ENCODE measurements at regions not wholly inside any gene's neighbourhood (a gene's known extent, or its start where the extent isn't known, plus 50 kb on each side); places are given as distances from the start of the nearest gene placed in this dataset.

GRCh38 chr9:27880635-27881034, 307.4 kb upstream of the C9orf72 start:
- POLR2A ChIA-PET = no interaction called here
- dilution Hi-C loops (cut with MboI; ENCODE audit: extremely low pct_ligation_motif_present, low sequenced_read_pairs) = no loop called here
- FAIRE-seq = no peak

DNA sequence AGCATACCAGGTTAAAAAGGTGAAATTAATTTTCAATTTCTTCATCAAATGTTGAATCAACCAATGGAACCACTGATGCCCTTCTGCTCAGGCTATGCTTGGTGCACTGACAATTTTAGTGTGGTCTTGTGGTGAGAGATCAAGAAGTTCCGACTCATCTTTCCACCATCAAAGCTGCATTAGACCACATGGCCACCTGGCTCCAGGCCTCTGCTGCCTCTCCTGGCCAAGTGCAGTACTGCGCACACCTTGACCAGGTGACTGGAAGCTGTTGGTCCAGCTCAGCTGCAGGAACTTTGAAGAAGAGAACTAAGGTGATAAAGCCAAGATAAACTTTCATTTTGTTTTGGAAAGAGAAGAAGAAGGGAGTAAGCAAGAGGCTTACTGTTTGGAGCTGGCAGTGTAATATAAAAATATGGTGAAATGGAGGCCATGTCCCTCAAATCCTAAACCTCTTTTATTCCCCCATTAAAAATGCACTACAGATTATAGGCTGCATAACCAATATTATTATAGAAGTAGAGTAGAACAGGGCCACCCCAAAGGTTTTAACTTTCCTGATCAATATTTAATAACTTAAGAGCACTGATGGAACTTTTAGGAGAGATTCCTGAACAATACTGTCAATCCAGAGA, 315.5 kb upstream of the C9orf72 start:
- Histone ChIP-seq H3K4me3 (replicated peaks in 1 of 3; ENCODE audit: insufficient read depth in 1 of 3, low read depth in 1 of 3, low read length in 3 of 3) (no peak overlapping the region), H3K9me1 (replicated peaks; ENCODE audit: control insufficient read depth, extremely low read depth, insufficient read depth, low read length) (no peaks in the 10 kb centered on the region), H3K36me3 (ENCODE audit: control insufficient read depth in 2 of 2, extremely low read depth in 1 of 2, insufficient read depth in 2 of 2, low read length in 2 of 2) (no peaks in the 10 kb centered on the region), H3K4me2 (ENCODE audit: insufficient read depth, low read length) (no peak overlapping the region), H3K9ac (replicated peaks; ENCODE audit: extremely low read depth, insufficient read depth, low read length) (no peak overlapping the region), H2AFZ (ENCODE audit: low read depth, low read length) (no peak overlapping the region), H3K79me2 (ENCODE audit: control insufficient read depth, insufficient read depth, low read length) (no peaks in the 10 kb centered on the region), H3K4me1 (ENCODE audit: control insufficient read depth, extremely low read depth, insufficient read depth, low read length) (no peaks in the 10 kb centered on the region), H3K9me3 (replicated peaks; ENCODE audit: control insufficient read depth, insufficient read depth, low read length) (no peaks in the 10 kb centered on the region), H3K27me3 (ENCODE audit: control insufficient read depth in 2 of 2, insufficient read depth in 2 of 2, low read length in 2 of 2) (no peaks in the 10 kb centered on the region), H3K27ac (ENCODE audit: insufficient read depth, low read depth, low read length) (no peak overlapping the region), H4K20me1 (replicated peaks; ENCODE audit: control insufficient read depth, extremely low read depth, insufficient read depth, low read length) (no peaks in the 10 kb centered on the region)
- no peak for TF ChIP-seq POLR2AphosphoS5 (IDR thresholded peaks at IDR 0.05; ENCODE audit: insufficient read depth, low read depth, low read length)
- TF ChIP-seq, protein P1, sequence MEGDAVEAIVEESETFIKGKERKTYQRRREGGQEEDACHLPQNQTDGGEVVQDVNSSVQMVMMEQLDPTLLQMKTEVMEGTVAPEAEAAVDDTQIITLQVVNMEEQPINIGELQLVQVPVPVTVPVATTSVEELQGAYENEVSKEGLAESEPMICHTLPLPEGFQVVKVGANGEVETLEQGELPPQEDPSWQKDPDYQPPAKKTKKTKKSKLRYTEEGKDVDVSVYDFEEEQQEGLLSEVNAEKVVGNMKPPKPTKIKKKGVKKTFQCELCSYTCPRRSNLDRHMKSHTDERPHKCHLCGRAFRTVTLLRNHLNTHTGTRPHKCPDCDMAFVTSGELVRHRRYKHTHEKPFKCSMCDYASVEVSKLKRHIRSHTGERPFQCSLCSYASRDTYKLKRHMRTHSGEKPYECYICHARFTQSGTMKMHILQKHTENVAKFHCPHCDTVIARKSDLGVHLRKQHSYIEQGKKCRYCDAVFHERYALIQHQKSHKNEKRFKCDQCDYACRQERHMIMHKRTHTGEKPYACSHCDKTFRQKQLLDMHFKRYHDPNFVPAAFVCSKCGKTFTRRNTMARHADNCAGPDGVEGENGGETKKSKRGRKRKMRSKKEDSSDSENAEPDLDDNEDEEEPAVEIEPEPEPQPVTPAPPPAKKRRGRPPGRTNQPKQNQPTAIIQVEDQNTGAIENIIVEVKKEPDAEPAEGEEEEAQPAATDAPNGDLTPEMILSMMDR (IDR thresholded peaks at IDR 0.05; ENCODE audit: extremely low read depth in 1 of 2, insufficient read depth in 1 of 2, low read depth in 1 of 2, low read length in 2 of 2) = peak; percentile 53 to 58
- FAIRE-seq (no peak), DNase-seq (ENCODE audit: low read depth, low spot score) (no peak)
- dilution Hi-C loops (cut with MboI; ENCODE audit: extremely low pct_ligation_motif_present, low sequenced_read_pairs) = no loop called here
- ChIA-PET CTCF (no interaction called here), POLR2A (no interaction called here)
- intact Hi-C loops (cut with micrococcal nuclease) = no loop called here
- no TSS peak for BruUV-seq (replicated peaks)

More at GRCh38 chr9:27880635-27881034, 307.4 kb upstream of the C9orf72 start:
- Histone ChIP-seq H3K79me2 (ENCODE audit: control insufficient read depth, insufficient read depth, low read length) (no peaks in the 10 kb centered on the region), H4K20me1 (replicated peaks; ENCODE audit: control insufficient read depth, extremely low read depth, insufficient read depth, low read length) (no peaks in the 10 kb centered on the region), H3K9me1 (replicated peaks; ENCODE audit: control insufficient read depth, extremely low read depth, insufficient read depth, low read length) (no peaks in the 10 kb centered on the region), H3K9me3 (replicated peaks; ENCODE audit: control insufficient read depth, insufficient read depth, low read length) (no peaks in the 10 kb centered on the region), H3K9ac (replicated peaks; ENCODE audit: extremely low read depth, insufficient read depth, low read length) (no peak overlapping the region), H3K36me3 (ENCODE audit: control insufficient read depth in 2 of 2, extremely low read depth in 1 of 2, insufficient read depth in 2 of 2, low read length in 2 of 2) (no peaks in the 10 kb centered on the region), H3K27ac (ENCODE audit: insufficient read depth, low read depth, low read length) (no peak overlapping the region), H3K4me2 (ENCODE audit: insufficient read depth, low read length) (no peak overlapping the region), H3K4me3 (replicated peaks in 1 of 3; ENCODE audit: insufficient read depth in 1 of 3, low read depth in 1 of 3, low read length in 3 of 3) (no peak overlapping the region), H3K4me1 (ENCODE audit: control insufficient read depth, extremely low read depth, insufficient read depth, low read length) (no peaks in the 10 kb centered on the region), H2AFZ (ENCODE audit: low read depth, low read length) (no peak overlapping the region), H3K27me3 (ENCODE audit: control insufficient read depth in 2 of 2, insufficient read depth in 2 of 2, low read length in 2 of 2) (no peaks in the 10 kb centered on the region)
- DNase-seq (ENCODE audit: low read depth, low spot score) = no peak
- TF ChIP-seq MAX (IDR thresholded peaks at IDR 0.05; ENCODE audit: insufficient read depth, insufficient read length) (no peak), POLR2A (IDR thresholded peaks at IDR 0.05; ENCODE audit: low read depth, low read length) (no peak)
- BruUV-seq (replicated peaks) = no TSS peak
- intact Hi-C loops (cut with micrococcal nuclease) = no loop called here
- CTCF ChIA-PET = no interaction called here
